Peyer's patch (tissue), 4 donors: ENCODE measurements at regions not wholly inside any gene's neighbourhood (a gene's known extent, or its start where the extent isn't known, plus 50 kb on each side); places are given as distances from the start of the nearest gene placed in this dataset.

Source experiments
- POLR2A ChIP-seq, 2 donors: fragments of 450-650 bp; IDR thresholded peaks; one replicate each; pipeline ENCODE4 v1.5.1; 2017; ENCODE audit warnings: antibody characterized with exemption in 2 of 2, mild to moderate bottlenecking in 2 of 2, moderate library complexity in 2 of 2
- TF ChIP-seq, protein P1 (sequence below), 6 experiments: fragments of 450-650 bp in 4 of 6; fragments of 200-600 bp in 2 of 6; sonication (generic) in 1 of 6; IDR thresholded peaks; one replicate each; pipeline ENCODE4 v1.5.1; 2017 to 2019; ENCODE audit warnings: antibody characterized with exemption in 6 of 6, mild to moderate bottlenecking in 3 of 6, moderate library complexity in 1 of 6

DNA sequence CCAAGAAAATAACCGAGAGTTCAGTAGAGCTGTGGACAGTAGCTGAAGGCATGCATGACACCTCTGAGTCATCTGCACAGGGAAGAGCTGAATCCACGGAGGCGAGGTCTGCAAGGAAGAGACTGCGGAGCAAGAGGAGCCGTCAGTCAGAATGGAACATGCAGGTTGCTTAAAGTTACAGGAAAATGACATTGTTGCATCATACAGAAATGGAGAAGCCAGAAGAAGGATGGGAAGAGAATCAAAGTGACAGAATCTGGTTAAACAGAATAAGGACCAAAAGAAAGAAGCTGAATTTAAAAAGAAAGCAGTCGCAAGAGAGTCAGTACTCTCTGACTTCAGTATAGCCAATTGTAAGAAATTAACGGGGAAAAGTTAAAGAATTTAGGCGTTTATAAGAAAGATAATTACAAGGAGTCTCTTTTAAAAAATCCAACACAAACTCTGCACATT, 533.8 kb downstream of the ADCYAP1 start:
- TF ChIP-seq, protein P1, sequence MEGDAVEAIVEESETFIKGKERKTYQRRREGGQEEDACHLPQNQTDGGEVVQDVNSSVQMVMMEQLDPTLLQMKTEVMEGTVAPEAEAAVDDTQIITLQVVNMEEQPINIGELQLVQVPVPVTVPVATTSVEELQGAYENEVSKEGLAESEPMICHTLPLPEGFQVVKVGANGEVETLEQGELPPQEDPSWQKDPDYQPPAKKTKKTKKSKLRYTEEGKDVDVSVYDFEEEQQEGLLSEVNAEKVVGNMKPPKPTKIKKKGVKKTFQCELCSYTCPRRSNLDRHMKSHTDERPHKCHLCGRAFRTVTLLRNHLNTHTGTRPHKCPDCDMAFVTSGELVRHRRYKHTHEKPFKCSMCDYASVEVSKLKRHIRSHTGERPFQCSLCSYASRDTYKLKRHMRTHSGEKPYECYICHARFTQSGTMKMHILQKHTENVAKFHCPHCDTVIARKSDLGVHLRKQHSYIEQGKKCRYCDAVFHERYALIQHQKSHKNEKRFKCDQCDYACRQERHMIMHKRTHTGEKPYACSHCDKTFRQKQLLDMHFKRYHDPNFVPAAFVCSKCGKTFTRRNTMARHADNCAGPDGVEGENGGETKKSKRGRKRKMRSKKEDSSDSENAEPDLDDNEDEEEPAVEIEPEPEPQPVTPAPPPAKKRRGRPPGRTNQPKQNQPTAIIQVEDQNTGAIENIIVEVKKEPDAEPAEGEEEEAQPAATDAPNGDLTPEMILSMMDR (IDR thresholded peaks at IDR 0.05), result no peak
- no peak for TF ChIP-seq POLR2A (IDR thresholded peaks at IDR 0.05)
